ENCODE measurements at regions not wholly inside any gene's neighbourhood (a gene's known extent, or its start where the extent isn't known, plus 50 kb on each side); places are given as distances from the start of the nearest gene placed in this dataset.
"Not testable (repeated sequence)": the region's sequence is repeated elsewhere in the genome, so short reads cannot be mapped to it uniquely, and the experiment has no call there.

DNA sequence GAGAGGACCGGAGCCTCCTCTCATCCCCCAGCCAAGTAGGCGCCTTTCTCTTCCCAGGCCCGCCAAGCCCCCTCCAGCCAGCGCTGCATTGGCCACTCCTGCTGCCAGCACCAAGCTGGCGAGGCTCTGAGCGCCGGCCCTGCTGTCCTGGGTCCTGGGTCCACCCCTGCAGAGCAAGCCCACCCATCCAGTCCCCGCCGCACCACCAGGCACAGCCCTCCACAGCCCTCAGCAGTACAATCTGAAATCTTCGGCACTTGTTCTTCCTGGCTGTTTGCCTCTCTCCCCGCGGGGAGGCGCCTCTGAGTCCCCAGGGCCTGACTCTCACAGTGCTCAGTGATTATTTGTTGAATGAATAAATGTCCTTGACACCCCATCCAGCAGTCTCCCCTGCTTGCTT lies 236.4 kb upstream of the SGCG start:
- H3K9ac ChIP-seq (ENCODE audit: low read depth, low read length): no peak overlapping the region
- no peaks in the 10 kb centered on the region for H3K36me3 ChIP-seq (ENCODE audit: insufficient read depth, low read length)
- no peaks in the 10 kb centered on the region for H3K27me3 ChIP-seq (ENCODE audit: insufficient read depth, low read length)
- H3K4me3 ChIP-seq (ENCODE audit: low read length): no peak overlapping the region
- H3K9me3 ChIP-seq (ENCODE audit: insufficient read depth, low read depth, low read length): no peaks in the 10 kb centered on the region
- H3K27ac ChIP-seq (ENCODE audit: low read depth, low read length): no peak overlapping the region
- H3K4me1 ChIP-seq (ENCODE audit: insufficient read depth, low read length): no peaks in the 10 kb centered on the region
- 77% methylated on average over 12 of the region's 13 CpGs for WGBS

DNA sequence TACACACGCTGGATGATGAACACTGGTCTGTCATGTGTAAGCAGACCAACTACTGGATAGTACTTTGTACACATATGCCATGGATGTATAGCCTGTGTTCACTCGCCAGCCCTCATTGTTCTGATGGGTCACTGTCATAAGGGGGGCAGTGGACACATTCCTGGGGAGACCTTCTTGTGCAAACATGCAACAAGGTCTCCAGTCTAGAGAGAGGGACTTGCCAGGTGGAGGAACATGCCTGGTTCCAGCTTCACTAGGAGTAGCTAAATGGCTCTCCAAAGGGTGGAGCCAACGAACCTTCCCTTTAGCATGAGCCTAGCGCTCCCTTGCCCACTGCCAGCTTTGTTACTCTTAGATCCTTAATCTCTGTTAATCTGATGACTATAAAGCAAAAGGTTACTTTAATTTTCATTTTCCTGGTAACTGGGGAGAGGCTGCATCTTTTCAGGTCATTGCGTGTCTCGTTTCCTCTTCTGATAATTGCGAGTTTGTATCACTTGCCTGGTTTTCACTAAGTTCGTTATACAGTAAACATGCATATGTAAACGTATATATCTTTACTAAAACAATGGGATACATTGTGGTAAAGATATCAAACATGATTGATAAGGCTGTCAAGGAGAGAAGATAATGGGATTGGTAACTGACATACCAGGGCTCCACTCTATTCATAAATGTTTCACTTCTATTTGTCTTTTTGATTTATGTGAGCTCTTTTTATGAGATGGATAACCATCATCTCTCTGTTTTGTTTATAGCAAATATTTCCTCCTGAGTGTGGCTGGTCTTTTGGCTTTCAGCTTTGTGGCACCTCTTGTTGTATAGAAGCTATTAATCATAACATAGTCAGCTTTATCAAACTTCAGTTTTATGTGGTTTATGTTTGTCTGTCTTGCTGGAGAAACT lies 235.2 kb upstream of the SGCG start:
- no peak overlapping the region for H3K4me3 ChIP-seq (ENCODE audit: low read length)
- H3K4me1 ChIP-seq (ENCODE audit: insufficient read depth, low read length): no peaks in the 10 kb centered on the region
- no peaks in the 10 kb centered on the region for H3K9me3 ChIP-seq (ENCODE audit: insufficient read depth, low read depth, low read length)
- no peaks in the 10 kb centered on the region for H3K36me3 ChIP-seq (ENCODE audit: insufficient read depth, low read length)
- 77% methylated on average over 6 of the region's 9 CpGs for WGBS
- H3K27ac ChIP-seq (ENCODE audit: low read depth, low read length): no peak overlapping the region
- no peaks in the 10 kb centered on the region for H3K27me3 ChIP-seq (ENCODE audit: insufficient read depth, low read length)
- no peak overlapping the region for H3K9ac ChIP-seq (ENCODE audit: low read depth, low read length)

DNA sequence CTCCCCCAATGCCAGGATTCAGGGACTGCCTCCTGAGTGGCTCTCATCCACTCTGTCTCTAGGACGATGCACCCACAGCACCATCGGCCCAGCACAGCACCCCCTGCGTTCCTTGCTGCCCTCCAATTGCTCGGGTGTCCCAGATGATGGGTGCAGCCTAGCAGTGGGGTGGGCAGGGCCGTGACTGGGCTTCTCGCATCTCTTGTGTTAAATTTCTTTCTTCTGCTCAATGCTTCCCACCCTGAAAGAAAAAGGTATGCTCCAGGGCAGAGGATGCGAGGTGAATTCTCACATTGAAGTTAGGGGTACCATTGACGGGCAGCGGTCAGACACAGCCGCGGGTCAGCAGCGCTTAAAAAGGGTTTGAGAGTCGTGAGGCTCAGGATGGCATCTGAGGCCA lies 232.4 kb upstream of the SGCG start:
- no peaks in the 10 kb centered on the region for H3K36me3 ChIP-seq (ENCODE audit: insufficient read depth, low read length)
- WGBS: 96% methylated on average over 12 of the region's 13 CpGs
- peaks cover 20% of the 10 kb centered on the region for H3K9me3 ChIP-seq (ENCODE audit: insufficient read depth, low read depth, low read length)
- H3K4me3 ChIP-seq (ENCODE audit: low read length): no peak overlapping the region
- H3K27me3 ChIP-seq (ENCODE audit: insufficient read depth, low read length): no peaks in the 10 kb centered on the region
- H3K9ac ChIP-seq (ENCODE audit: low read depth, low read length): no peak overlapping the region
- no peaks in the 10 kb centered on the region for H3K4me1 ChIP-seq (ENCODE audit: insufficient read depth, low read length)
- no peak overlapping the region for H3K27ac ChIP-seq (ENCODE audit: low read depth, low read length)

DNA sequence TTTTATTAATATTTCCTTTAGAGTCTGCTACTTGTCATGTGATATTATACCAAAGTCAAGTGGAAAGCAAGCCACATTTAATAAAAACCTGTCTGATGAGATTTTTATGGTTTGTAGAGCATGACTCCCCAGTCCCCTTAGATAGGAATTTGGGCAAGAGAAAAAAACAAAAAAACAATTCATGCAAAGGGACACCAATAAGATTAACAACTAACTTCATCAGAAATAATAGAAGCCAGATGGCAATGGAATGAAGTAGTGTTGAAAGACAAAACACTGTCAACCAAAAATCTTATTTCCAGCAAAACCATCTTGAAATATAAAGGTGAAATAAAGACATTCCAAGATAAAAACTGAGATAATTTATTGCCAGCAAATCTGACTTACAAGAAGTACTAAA lies 228.8 kb upstream of the SGCG start:
- peaks cover 22% of the 10 kb centered on the region for H3K9me3 ChIP-seq (ENCODE audit: insufficient read depth, low read depth, low read length)

DNA sequence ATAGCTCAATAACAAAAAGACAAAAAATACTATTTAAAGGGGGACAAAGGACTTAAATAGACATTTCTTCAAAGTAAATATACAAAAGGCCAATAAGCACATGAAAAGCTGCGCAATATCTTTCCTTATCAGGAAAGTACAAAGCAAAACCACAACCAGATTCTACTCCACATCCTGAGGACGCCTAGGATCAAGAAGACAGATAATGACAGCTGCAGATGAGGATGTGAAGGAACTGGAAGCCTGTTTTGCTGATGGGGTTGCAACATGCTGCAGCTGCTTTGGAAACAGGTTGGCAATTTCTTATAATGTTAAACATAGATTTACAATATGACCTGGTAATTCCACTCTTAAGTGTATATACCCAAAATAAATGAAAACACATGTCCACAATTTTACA lies 225.6 kb upstream of the SGCG start:
- H3K36me3 ChIP-seq (ENCODE audit: insufficient read depth, low read length); H3K4me1 ChIP-seq (ENCODE audit: insufficient read depth, low read length); H3K27me3 ChIP-seq (ENCODE audit: insufficient read depth, low read length); H3K4me3 ChIP-seq (ENCODE audit: low read length); H3K27ac ChIP-seq (ENCODE audit: low read depth, low read length); H3K9ac ChIP-seq (ENCODE audit: low read depth, low read length): not testable (repeated sequence)
- H3K9me3 ChIP-seq (ENCODE audit: insufficient read depth, low read depth, low read length): peaks cover 22% of the 10 kb centered on the region
- 100% methylated on average over 1 of the region's 2 CpGs for WGBS

More for the DNA sequence above, 228.8 kb upstream of the SGCG start:
- H3K27me3 ChIP-seq (ENCODE audit: insufficient read depth, low read length); H3K9ac ChIP-seq (ENCODE audit: low read depth, low read length); H3K36me3 ChIP-seq (ENCODE audit: insufficient read depth, low read length); H3K27ac ChIP-seq (ENCODE audit: low read depth, low read length); H3K4me1 ChIP-seq (ENCODE audit: insufficient read depth, low read length); H3K4me3 ChIP-seq (ENCODE audit: low read length): not testable (repeated sequence)

DNA sequence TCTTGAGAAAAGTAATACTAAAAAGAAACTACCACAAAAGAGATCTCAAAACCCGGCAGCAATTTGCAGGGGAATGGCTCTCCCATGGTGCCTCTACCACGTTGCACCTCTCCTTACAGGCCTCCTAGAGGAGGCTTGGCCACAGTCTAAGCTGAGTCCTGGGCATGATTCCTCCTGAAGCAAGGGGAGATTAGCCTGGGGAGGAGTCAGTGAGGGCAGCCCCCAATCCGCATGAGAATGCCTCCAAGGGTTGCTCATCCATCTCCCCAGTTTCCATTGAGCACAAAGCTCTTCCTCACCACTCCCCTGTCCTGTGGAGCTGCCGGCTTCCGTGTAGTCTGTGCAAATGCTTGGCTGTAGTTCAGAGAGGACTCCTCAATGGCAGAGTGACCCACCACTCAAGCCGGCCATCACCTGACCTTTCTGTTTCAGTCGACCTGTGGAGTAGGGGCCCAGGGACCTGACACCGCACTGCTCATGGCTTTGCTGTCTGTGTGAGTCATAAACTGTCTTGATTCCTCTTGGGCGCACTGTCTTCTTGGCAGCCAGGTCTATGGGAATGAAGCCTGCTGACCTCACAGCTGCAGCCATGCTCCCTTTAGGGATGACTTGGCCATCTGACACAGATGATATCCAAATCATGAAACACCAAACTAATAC lies 224.2 kb upstream of the SGCG start:
- not testable (repeated sequence) for H3K4me3 ChIP-seq (ENCODE audit: low read length); H3K4me1 ChIP-seq (ENCODE audit: insufficient read depth, low read length); H3K27ac ChIP-seq (ENCODE audit: low read depth, low read length); H3K36me3 ChIP-seq (ENCODE audit: insufficient read depth, low read length); H3K27me3 ChIP-seq (ENCODE audit: insufficient read depth, low read length); H3K9ac ChIP-seq (ENCODE audit: low read depth, low read length)
- peaks cover 18% of the 10 kb centered on the region for H3K9me3 ChIP-seq (ENCODE audit: insufficient read depth, low read depth, low read length)
- 67% methylated on average over 9 of the region's 9 CpGs for WGBS

DNA sequence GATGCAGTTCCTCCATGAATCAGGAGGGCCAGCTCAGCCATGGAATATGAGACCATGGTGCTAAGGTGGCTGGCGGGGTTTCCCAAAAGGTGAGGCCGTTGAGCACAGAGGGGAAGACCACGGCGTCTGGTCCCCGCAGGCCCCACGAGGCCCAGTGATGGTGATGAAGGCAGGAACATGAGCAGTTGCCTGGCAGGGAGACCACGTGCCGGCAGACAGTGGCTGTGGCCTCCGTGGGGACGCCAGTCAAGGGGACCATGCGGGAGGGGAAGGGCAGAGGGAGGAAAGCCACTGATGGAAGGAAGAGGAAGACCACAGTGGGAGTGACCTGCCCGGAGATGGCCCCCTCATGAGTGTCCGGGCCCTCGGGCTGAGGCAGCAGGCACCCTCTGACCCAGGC lies 220.9 kb upstream of the SGCG start:
- 96% methylated on average over 14 of the region's 14 CpGs for WGBS
- H3K4me1 ChIP-seq (ENCODE audit: insufficient read depth, low read length); H3K4me3 ChIP-seq (ENCODE audit: low read length); H3K27ac ChIP-seq (ENCODE audit: low read depth, low read length); H3K36me3 ChIP-seq (ENCODE audit: insufficient read depth, low read length); H3K9me3 ChIP-seq (ENCODE audit: insufficient read depth, low read depth, low read length); H3K27me3 ChIP-seq (ENCODE audit: insufficient read depth, low read length); H3K9ac ChIP-seq (ENCODE audit: low read depth, low read length): not testable (repeated sequence)

DNA sequence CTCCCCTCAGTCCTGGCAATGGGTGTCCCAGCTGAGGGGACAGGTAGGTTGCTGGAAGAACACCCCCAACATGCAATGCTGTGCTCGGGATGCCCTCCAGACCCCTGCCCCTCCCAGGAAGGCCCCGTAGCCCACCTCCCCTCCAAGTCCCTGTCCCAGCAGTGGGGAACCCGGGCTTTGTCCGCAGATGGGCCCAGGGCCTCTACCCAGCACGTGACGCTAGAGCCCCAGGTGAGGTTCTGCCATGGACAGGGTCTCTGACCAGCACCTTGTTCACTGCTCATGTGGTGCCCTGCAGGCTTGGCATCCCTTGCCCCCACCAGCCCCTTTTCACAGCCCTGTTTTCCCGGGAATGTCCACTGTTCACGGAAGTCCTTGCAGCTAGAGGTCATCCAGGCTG lies 220.0 kb upstream of the SGCG start:
- 93% methylated on average over 8 of the region's 8 CpGs for WGBS
- H3K9me3 ChIP-seq (ENCODE audit: insufficient read depth, low read depth, low read length): no peaks in the 10 kb centered on the region
- H3K27me3 ChIP-seq (ENCODE audit: insufficient read depth, low read length): no peaks in the 10 kb centered on the region

DNA sequence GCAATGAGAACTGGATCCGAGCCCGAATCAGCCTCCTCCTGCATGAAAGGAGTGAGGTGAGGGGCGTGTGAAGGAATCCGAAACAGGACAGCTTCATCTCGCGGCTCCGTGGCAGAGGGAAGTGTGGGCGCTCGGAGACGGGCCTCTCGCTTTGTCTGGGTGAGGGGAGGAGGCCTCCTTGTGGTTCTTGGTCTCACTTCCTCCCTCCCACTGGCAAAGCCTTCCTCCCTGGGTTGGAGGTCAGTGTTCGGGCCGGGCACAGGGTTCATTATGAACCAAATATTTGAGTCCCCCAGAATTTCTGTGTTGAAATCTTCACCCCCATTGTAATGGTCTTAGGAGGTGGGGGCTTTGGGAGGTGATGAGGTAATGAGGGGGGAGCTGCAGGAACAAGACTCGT lies 219.4 kb upstream of the SGCG start:
- 83% methylated on average over 3 of the region's 14 CpGs for WGBS
- not testable (repeated sequence) for H3K27me3 ChIP-seq (ENCODE audit: insufficient read depth, low read length); H3K9ac ChIP-seq (ENCODE audit: low read depth, low read length); H3K9me3 ChIP-seq (ENCODE audit: insufficient read depth, low read depth, low read length); H3K4me1 ChIP-seq (ENCODE audit: insufficient read depth, low read length); H3K4me3 ChIP-seq (ENCODE audit: low read length); H3K27ac ChIP-seq (ENCODE audit: low read depth, low read length); H3K36me3 ChIP-seq (ENCODE audit: insufficient read depth, low read length)

More for the DNA sequence above, 220.0 kb upstream of the SGCG start:
- Histone ChIP-seq H3K36me3 (ENCODE audit: insufficient read depth, low read length) (no peaks in the 10 kb centered on the region), H3K4me1 (ENCODE audit: insufficient read depth, low read length) (no peaks in the 10 kb centered on the region), H3K27ac (ENCODE audit: low read depth, low read length) (no peak overlapping the region), H3K4me3 (ENCODE audit: low read length) (no peak overlapping the region), H3K9ac (ENCODE audit: low read depth, low read length) (no peak overlapping the region)

DNA sequence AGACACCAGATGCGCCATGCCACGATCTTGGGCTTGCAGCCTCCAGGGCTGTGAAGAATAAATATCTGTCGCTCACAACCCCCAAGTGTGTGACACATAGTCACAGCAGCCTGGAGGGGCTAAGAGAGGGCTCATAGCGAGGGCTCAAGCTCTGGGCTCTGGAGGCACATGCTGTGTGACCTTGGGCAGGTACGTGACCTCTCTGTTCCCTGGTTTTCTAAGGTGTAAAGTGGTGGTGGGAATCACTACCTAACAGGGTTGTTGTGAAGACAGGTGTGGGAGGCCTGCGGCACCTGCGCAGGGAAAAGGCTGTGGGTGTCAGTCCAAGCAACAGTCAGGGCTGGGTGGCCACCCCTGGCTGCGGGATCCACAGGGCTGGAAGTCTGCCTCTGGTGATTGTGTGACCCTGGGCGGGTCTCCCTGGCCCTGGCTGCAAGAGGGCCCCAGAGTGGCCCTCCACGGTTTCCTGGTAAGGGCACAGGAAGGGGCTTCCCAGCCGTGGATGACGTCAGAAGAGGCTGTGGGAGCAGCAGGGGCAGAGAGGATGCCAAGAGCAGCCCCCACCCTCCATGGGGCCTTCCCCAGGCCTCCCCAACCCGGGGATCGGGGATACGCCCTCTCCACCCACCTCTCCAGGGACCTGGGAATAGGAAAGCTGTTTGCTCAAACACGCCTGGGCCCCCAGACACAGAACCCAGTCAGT lies 218.8 kb upstream of the SGCG start:
- 92% methylated on average over 16 of the region's 16 CpGs for WGBS
- H3K27ac ChIP-seq (ENCODE audit: low read depth, low read length): no peak overlapping the region
- no peaks in the 10 kb centered on the region for H3K36me3 ChIP-seq (ENCODE audit: insufficient read depth, low read length)
- H3K9ac ChIP-seq (ENCODE audit: low read depth, low read length): no peak overlapping the region
- no peak overlapping the region for H3K4me3 ChIP-seq (ENCODE audit: low read length)
- no peaks in the 10 kb centered on the region for H3K9me3 ChIP-seq (ENCODE audit: insufficient read depth, low read depth, low read length)
- H3K27me3 ChIP-seq (ENCODE audit: insufficient read depth, low read length): no peaks in the 10 kb centered on the region
- no peaks in the 10 kb centered on the region for H3K4me1 ChIP-seq (ENCODE audit: insufficient read depth, low read length)

DNA sequence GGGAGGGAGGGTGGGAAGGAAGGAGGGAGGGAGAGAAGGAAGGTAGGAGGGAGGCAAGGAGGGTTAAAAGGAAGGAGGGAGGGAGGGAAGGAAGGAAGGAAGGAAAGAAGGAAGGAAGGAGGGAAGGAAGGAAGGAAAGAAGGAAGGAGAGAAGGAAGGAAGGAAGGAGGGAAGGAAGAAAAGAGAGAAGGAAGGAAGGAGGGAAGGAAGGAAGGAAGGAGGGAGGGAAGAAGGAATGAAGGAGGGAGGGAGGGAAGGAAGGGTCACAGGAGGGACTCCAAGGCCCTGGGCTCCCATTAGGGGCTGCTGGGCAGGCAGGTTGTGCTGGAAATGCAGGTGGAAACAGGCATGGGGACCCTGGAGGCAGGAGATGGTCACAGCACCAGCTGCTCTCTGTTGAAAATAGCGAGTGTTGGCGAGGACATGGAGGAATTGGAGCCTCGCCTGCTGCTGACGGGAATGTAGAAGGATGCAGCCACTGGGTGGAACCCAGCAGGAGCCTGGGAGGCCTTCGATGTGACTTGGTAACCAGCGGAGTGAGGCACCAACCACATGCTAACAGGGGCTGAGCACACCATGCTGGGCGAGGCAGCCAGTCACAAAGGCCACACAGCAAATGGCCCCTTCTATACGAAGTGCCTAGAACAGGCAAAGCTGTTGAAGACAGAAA lies 217.3 kb upstream of the SGCG start:
- H3K9me3 ChIP-seq (ENCODE audit: insufficient read depth, low read depth, low read length); H3K27ac ChIP-seq (ENCODE audit: low read depth, low read length); H3K4me3 ChIP-seq (ENCODE audit: low read length); H3K36me3 ChIP-seq (ENCODE audit: insufficient read depth, low read length); H3K4me1 ChIP-seq (ENCODE audit: insufficient read depth, low read length); H3K27me3 ChIP-seq (ENCODE audit: insufficient read depth, low read length); H3K9ac ChIP-seq (ENCODE audit: low read depth, low read length): not testable (repeated sequence)
- 85% methylated on average over 8 of the region's 8 CpGs for WGBS
